T47D (cell line): ENCODE measurements at regions not wholly inside any gene's neighbourhood (a gene's known extent, or its start where the extent isn't known, plus 50 kb on each side); places are given as distances from the start of the nearest gene placed in this dataset.

Source experiments
- DNase-seq, 2 experiments: peaks; one replicate each; pipeline versions ENCODE4 v3.0.0 to v3.0.0-alpha.2; 2011 to 2012; ENCODE audit warnings: low read depth in 1 of 2, low spot score in 1 of 2
- JUND ChIP-seq: IDR thresholded peaks from 2 replicates; pipeline ENCODE4 v1.6.1; 2012; ENCODE audit warnings: low read depth
- in situ Hi-C: cut with HindIII; loops from 2 replicates; pipeline ENCODE4 v1.10.0; 2016; ENCODE audit warnings: low sequenced_read_pairs, low pct_unique_long_range_greater_than_20kb

DNA sequence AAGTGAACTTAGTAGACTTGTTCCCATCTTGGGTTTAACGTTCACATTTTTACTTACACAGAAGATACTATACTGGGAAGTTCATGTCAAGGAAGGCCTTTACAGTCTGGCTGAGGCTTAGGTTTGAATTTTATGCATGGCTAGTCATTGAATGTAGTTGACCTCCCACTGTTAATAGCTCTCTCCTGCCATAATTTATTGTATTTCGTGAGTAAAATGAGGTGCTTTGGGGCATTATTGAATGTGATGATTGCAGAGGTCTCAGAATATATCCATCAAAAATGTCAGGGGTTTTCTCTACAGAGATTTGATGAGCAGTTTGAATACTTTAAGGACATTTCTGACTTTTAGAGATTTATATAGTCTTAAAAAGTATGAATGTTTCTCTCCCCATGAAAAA lies 356.6 kb upstream of the GRM7 start:
- no peak for DNase-seq
- in situ Hi-C loops = no loop called here

DNA sequence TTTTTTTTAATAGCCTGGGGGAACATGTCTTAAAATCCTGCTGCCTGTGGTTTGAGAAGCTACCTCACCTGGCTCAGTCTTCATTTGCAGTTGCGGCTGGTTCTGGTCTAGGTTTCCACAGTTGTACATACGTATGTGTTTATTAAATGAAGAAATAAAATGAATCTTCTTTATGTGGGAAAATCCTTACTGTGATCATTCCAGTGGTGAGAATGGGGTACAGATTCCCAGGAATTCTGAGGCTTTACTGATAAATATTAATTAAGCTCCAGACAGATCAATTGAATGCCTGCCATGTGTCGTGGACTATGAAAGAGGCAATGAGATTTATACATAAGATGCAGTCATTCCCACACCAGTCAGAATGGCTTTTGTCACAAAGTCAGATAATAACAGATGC lies 356.1 kb upstream of the GRM7 start:
- no peak for TF ChIP-seq JUND
- DNase-seq = no peak
- in situ Hi-C loops = no loop called here

More for the DNA sequence above, 356.6 kb upstream of the GRM7 start:
- no peak for TF ChIP-seq JUND

DNA sequence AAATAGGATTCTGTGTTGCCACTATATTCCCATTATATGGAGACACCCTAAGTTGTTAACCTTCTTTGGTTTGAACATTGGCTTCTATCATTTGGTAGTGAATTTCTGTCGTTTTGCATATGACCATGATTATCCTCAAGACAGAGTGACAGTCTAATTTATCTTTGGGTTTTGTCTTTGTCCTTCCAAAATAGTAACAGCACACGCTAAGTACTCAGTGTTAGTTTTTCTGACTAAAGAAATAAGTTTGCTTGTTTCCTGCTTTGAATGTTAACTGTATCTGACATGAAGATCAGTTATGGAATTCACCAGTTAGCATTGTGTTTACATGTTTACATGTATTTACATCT lies 352.5 kb upstream of the GRM7 start:
- DNase-seq = no peak
- no peak for TF ChIP-seq JUND
- in situ Hi-C loops = no loop called here

DNA sequence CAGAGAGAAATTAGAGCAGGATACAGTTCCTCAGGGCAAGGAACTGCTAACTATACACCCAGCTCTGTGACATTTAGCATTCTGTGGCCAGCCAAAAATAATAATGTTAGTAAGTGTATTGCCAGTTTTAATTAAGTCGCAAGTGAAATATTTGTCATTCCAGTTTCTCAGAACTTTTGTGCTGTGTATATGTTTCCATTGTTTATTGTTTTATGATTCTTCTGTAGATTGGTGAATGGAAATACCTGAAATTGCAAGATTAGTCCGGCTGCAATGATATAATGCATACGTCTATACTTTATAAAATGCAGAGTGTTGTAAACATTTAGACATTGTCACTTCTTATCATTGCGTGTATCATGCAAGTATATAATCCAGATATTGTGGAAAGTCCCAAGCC lies 351.3 kb upstream of the GRM7 start:
- no peak for TF ChIP-seq JUND
- DNase-seq = no peak
- in situ Hi-C loops = no loop called here

DNA sequence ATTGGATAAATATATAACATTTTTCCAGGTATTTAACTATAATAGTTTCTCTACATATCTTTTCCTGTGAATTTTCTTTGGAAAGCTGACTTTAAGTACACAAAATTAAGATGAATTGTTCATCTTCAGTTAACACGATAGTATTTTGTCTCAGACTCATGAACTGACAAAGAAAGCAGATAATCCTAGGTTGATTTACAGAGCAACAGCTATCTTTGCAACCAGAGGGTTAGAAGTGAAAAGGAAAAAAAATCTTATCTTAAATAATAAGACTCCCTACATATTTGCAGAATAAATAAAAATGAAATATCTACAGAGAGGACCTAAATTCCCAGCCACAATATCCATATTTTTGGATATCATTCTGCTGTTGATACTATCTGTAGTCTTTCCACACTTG lies 350.2 kb upstream of the GRM7 start:
- no peak for DNase-seq
- in situ Hi-C loops = no loop called here

DNA sequence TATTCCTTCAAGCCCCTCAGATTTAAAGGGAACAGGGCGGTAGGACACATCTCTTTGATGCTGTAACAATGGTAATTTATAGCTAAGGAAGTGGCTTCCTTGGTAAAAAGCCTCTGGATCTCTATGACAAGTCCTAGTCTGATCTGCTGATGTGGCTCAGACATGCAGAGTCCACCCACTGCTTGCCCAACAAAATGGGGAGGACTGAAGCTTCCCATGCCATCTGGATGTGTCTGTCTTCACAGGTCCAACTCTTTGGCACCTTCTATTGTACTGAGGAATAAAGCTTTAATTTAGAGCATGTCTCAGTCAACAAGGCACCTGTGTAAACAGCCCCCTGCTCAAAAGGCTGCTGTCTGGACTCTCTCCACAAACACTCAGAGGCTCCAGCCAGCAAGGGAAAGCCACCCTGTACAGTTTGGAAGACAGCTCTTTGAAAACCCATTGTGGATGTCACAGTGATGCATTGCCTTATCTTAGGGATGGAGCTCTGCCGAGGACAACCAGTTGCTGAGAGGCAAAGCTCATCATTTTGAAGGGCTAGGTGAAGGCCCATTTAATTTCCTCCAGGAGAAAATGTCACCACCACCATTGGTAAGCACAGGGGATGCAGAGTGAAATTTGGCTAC lies 348.6 kb upstream of the GRM7 start:
- no peak for DNase-seq

More for the DNA sequence above, 350.2 kb upstream of the GRM7 start:
- TF ChIP-seq JUND = no peak

DNA sequence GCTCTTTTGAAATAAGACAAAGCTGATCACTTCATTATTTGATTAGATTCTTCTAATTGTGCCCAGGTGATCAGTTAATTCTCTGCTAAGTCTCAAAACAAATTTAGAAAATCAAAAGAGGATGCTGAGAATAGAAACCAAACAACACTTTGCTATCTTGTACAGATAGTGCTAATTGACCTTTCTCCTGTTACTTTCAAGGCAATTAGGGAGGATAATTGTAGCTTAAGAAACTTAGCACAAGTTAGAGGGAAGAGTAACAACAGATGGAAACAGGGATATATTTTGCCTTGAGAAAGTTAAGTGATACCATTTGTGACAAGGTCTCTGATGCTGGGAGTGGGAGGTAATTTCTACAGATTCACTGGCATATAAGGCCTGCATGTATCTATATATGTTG lies 344.8 kb upstream of the GRM7 start:
- TF ChIP-seq JUND = no peak
- DNase-seq = no peak
- in situ Hi-C loops = no loop called here

More for the DNA sequence above, 348.6 kb upstream of the GRM7 start:
- TF ChIP-seq JUND = no peak
- in situ Hi-C loops = no loop called here

DNA sequence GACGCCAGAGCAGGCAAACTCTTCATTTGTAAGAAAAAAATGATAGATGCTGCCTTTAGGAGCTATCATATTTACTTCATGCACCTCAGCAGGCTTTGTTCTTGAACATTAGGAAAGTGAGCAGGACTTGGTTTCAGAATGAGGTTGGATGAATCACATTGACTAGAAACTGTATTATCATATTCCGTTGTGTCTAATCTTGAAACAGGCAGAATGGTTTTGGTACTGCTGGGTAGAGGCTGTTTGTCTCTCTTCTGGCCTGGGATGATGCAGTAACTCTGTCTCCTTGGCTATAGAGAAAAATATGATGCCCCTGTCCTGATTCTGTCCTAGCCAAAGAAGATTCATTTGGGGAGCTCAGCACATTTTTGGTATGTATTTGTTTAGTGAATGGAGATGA lies 344.2 kb upstream of the GRM7 start:
- no peak for DNase-seq
- no peak for TF ChIP-seq JUND
- in situ Hi-C loops = no loop called here

DNA sequence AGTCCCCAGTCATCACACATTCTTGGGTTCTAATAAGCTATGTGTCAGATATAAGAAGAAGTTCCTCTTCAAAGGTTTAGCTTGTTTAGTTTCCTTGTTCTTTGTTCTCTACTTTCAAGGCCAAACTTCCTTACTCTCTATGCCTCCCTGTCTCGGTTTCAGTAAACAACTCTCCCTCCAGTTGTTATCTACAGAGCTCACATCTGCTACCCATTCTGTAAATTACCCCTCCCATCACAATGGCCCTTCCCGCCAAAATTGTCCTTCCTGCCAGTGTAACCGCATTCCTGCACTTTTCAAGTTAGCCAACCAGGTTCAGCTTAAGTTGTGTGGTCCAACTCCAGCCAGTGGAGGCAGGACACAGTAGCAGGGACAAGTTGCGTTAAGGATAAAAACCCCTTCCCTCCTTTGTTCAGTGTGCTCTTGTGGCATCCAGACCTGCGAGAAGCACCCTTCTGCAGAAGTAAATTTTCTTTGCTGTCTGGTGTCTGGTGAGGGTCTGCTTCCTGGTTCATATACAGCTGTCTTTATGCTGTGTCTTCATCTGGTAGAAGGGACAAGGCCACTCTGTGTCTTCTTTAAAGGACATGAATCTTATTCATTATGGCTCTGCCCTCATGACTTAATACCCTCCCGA lies 342.1 kb upstream of the GRM7 start:
- in situ Hi-C loops = no loop called here
- TF ChIP-seq JUND = no peak
- no peak for DNase-seq

DNA sequence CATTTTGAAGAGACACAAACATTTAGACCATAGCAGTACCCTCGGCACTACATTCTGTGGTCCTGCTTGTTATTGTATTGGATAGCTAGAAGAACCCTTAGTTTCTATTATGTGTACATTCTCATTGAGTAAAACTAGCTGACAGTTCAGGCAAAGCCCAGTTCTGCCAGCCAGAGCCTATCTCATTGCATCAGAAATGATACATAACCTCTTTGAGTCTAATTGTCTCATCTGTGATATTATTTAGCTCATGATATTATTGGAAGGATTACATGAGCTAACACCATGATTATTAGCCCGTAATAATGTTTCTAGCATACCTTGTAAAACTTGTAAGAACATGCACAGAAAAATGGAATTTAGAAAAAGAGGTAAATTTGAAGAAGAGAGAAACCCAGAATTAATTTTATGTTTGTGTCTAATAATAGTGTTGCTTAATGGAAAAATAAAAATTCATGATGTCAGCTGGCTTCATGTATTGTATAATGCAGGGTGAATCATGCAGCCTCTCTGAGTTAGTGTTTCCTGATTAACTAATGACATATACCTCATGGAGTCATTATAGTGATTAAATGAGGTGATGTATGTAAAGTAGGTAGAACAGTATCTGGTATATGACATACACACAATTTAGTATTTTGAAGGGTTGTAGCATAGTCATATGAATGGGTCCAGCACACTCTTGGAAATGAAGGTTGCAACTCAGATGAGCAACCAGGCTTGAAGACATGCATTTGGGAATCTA lies 339.4 kb upstream of the GRM7 start:
- in situ Hi-C loops = no loop called here
- no peak for TF ChIP-seq JUND
- DNase-seq = no peak

DNA sequence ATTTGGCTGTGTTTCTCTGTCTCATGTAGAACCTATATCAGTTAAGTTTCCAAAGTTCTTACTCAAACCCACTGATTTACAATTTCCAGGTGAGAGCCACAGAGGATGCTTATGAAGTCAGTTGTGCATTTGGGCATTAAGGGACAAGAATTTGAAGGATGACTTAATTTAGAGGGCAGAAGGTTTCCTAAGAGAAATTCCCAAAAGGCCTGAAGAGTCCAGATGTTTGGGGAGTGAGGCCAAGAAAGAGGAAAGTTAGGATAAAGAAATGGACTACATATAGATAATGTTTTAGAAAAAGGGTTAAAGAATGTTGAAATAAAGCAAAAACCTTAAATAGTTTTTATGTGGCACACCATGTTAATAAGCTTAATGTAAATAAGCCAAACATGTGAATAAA lies 338.7 kb upstream of the GRM7 start:
- no peak for TF ChIP-seq JUND
- no peak for DNase-seq
- in situ Hi-C loops = no loop called here

DNA sequence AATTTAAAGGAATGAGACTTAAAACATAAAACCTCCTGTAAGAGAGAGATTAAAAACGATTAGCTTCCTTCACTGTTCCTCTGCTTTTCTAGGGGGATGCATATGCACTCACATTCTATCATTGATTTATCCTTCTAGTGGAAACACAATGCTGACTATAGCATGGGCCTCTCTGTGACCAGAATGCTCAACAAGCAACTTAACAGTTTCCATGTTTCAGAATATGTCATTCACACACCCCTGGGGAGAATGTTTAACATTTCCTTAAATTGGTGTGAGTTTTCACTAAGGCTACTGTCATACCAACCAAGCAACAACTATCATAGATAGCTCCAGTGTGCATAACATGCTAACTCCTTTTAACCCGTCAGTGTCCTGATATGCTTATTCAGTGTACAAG lies 337.9 kb upstream of the GRM7 start:
- TF ChIP-seq JUND = no peak
- in situ Hi-C loops = no loop called here

DNA sequence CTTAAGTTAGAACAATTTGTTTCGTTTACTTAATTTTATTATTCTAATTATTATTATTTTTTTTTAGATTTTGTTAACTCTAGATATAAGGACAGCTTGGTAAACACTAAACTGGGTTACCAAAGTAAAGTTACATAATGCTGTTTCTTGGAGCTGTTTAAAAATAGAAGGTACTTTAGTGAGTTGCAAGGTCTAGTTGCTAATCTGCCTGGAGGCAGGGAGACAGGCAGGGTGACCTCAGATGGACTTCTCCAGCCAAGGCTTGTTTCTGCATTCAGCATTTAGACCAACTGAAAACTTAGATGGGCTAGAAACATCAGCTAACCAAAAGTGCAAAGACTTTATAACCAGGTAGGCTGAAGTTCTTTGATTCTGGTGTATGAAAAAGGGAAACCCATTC lies 336.4 kb upstream of the GRM7 start:
- no peak for DNase-seq
- TF ChIP-seq JUND = no peak
- in situ Hi-C loops = no loop called here

More for the DNA sequence above, 337.9 kb upstream of the GRM7 start:
- DNase-seq = no peak
